GM19328 (cell line): ENCODE measurements at regions not wholly inside any gene's neighbourhood (a gene's known extent, or its start where the extent isn't known, plus 50 kb on each side); places are given as distances from the start of the nearest gene placed in this dataset.

Experiments used
- ATAC-seq: cut with Tn5 transposase; IDR thresholded peaks from one replicate; pipeline ENCODE4 v1.9.1; 2021; ENCODE audit warnings: mild to moderate bottlenecking, moderate library complexity; ENCODE audit not compliant: unreplicated experiment

- no peak for ATAC-seq
These were observed 208.3 kb downstream of the GXYLT1 start for GRCh38 chr12:41936333-41936732.

- no peak for ATAC-seq
These were observed 208.8 kb downstream of the GXYLT1 start for GRCh38 chr12:41935911-41936310.

- ATAC-seq = no peak
These were observed 212.1 kb downstream of the GXYLT1 start for GRCh38 chr12:41932470-41932991.

- no peak for ATAC-seq
These were observed 213.7 kb downstream of the GXYLT1 start for GRCh38 chr12:41930866-41931437.

GRCh38 chr12:41924111-41924510 lies 220.6 kb downstream of the GXYLT1 start:
- ATAC-seq = no peak

GRCh38 chr12:41923351-41923750 lies 221.3 kb downstream of the GXYLT1 start:
- no peak for ATAC-seq

- no peak for ATAC-seq
These were observed 224.3 kb downstream of the GXYLT1 start for GRCh38 chr12:41920355-41920754.

- ATAC-seq = no peak
These were observed 225.0 kb downstream of the GXYLT1 start for GRCh38 chr12:41919526-41920261.

GRCh38 chr12:41919048-41919447 lies 225.6 kb downstream of the GXYLT1 start:
- ATAC-seq = no peak

GRCh38 chr12:41917938-41918341 lies 226.7 kb downstream of the GXYLT1 start:
- no peak for ATAC-seq

GRCh38 chr12:41917181-41917580 lies 227.5 kb downstream of the GXYLT1 start:
- no peak for ATAC-seq

- no peak for ATAC-seq
These were observed 233.9 kb downstream of the GXYLT1 start for GRCh38 chr12:41910578-41911320.

GRCh38 chr12:41908206-41908605 lies 236.5 kb downstream of the GXYLT1 start:
- ATAC-seq = no peak

- no peak for ATAC-seq
These were observed 237.1 kb downstream of the GXYLT1 start for GRCh38 chr12:41907550-41907949.

- no peak for ATAC-seq
These were observed 237.7 kb downstream of the GXYLT1 start for GRCh38 chr12:41907021-41907420.

- no peak for ATAC-seq
These were observed 238.8 kb downstream of the GXYLT1 start for GRCh38 chr12:41905759-41906297.

GRCh38 chr12:41905073-41905758 lies 239.5 kb downstream of the GXYLT1 start:
- no peak for ATAC-seq

GRCh38 chr12:41904041-41904440 lies 240.6 kb downstream of the GXYLT1 start:
- ATAC-seq = no peak

GRCh38 chr12:41903014-41903708 lies 241.5 kb downstream of the GXYLT1 start:
- no peak for ATAC-seq

- ATAC-seq = no peak
These were observed 245.1 kb downstream of the GXYLT1 start for GRCh38 chr12:41899577-41899976.
